H1 (cell line): ENCODE measurements at regions not wholly inside any gene's neighbourhood (a gene's known extent, or its start where the extent isn't known, plus 50 kb on each side); places are given as distances from the start of the nearest gene placed in this dataset.

Source experiments
- CTCF ChIA-PET: fragments of 300-600 bp; sonication (Branson Sonifier 250); formaldehyde crosslinking; loops from one replicate; lab custom pipeline; 2021; ENCODE audit not compliant: partially characterized antibody; lab: Charles Lee
- POLR2A ChIA-PET: fragments of 300-600 bp; sonication (Branson Sonifier 250); formaldehyde crosslinking; loops from one replicate; lab custom pipeline; 2021; ENCODE audit warnings: inconsistent platforms; ENCODE audit not compliant: partially characterized antibody; lab: Charles Lee
- DNase-seq, 2 experiments: peaks; one replicate each; pipeline versions ENCODE4 v3.0.0 to v3.0.0-alpha.2; 2010 to 2022; ENCODE audit warnings: low spot score in 2 of 2, low read depth in 1 of 2, mixed read lengths in 1 of 2
- FAIRE-seq: peaks from 2 replicates; lab custom pipeline; 2011; peaks lifted over from hg19 to GRCh38; lab: Jason Lieb, UNC
- H2AFZ ChIP-seq: 2 replicates; pipeline ENCODE4 v1.8.1; 2012; ENCODE audit warnings: low read length, inconsistent platforms
- H2AK5ac ChIP-seq: 2 replicates; pipeline ENCODE4 v1.6.1; 2013; ENCODE audit warnings: low read depth, low read length
- H2BK120ac ChIP-seq: replicated peaks from 2 replicates; pipeline ENCODE3; 2013; ENCODE audit warnings: low read depth, low read length, inconsistent platforms
- H2BK12ac ChIP-seq: 2 replicates; pipeline ENCODE4 v1.6.1; 2013; ENCODE audit warnings: low read depth, low read length
- H2BK15ac ChIP-seq: 2 replicates; pipeline ENCODE4 v1.6.1; 2013; ENCODE audit warnings: low read length
- H2BK20ac ChIP-seq: 2 replicates; pipeline ENCODE4 v1.6.1; 2013; ENCODE audit warnings: low read length
- H2BK5ac ChIP-seq: 2 replicates; pipeline ENCODE4 v1.6.1; 2013; ENCODE audit warnings: low read depth, low read length
- H3K14ac ChIP-seq: 2 replicates; pipeline ENCODE4 v1.6.1; 2013; ENCODE audit warnings: inconsistent platforms; ENCODE audit not compliant: insufficient read length
- H3K18ac ChIP-seq: 2 replicates; pipeline ENCODE4 v1.6.1; 2013; ENCODE audit warnings: low read length; ENCODE audit errors: extremely low read depth
- H3K23ac ChIP-seq: 2 replicates; pipeline ENCODE4 v1.6.1; 2013; ENCODE audit warnings: inconsistent platforms; ENCODE audit not compliant: insufficient read length
- H3K23me2 ChIP-seq: 2 replicates; pipeline ENCODE4 v1.6.1; 2013; ENCODE audit warnings: low read depth, low read length
- H3K27ac ChIP-seq: 2 replicates; pipeline ENCODE4 v1.6.1; 2011; ENCODE audit warnings: low read depth, low read length, inconsistent platforms
- H3K27me3 ChIP-seq, 4 experiments: replicated peaks in 1 of 4; 1 replicate in 1 of 4; 2 replicates in 3 of 4; pipeline versions ENCODE4 v1.6.1 to v1.8.1; 2011 to 2013; ENCODE audit warnings: low read length in 3 of 4, mild to moderate bottlenecking in 3 of 4, inconsistent platforms in 2 of 4, mixed read lengths in 2 of 4, moderate library complexity in 1 of 4; ENCODE audit not compliant: control insufficient read depth in 3 of 4, insufficient read depth in 3 of 4; ENCODE audit errors: extremely low read depth in 1 of 4
- H3K36me3 ChIP-seq, 4 experiments: 2 replicates each; pipeline versions ENCODE4 v1.6.1 to v1.8.1; 2011 to 2013; ENCODE audit warnings: mild to moderate bottlenecking in 4 of 4, low read length in 3 of 4, moderate library complexity in 2 of 4, control low read depth in 1 of 4, inconsistent platforms in 1 of 4; ENCODE audit not compliant: insufficient read depth in 4 of 4, control insufficient read depth in 2 of 4
- H3K4ac ChIP-seq: replicated peaks from 2 replicates; pipeline ENCODE3; 2013; ENCODE audit warnings: low read length, low read depth, mixed read lengths, inconsistent platforms; ENCODE audit not compliant: insufficient read length
- H3K4me1 ChIP-seq, 4 experiments: replicated peaks in 1 of 4; 1 replicate in 1 of 4; 2 replicates in 3 of 4; pipeline versions ENCODE4 v1.6.1 to v1.8.1; 2011 to 2013; ENCODE audit warnings: low read length in 3 of 4, inconsistent platforms in 2 of 4, mixed read lengths in 1 of 4; ENCODE audit not compliant: insufficient read depth in 4 of 4, control insufficient read depth in 3 of 4
- H3K4me2 ChIP-seq, 2 experiments: 2 replicates each; pipeline versions ENCODE4 v1.6.1 to v1.8.1; 2011 to 2013; ENCODE audit warnings: low read depth in 2 of 2, low read length in 2 of 2, control low read depth in 1 of 2, inconsistent platforms in 1 of 2, mild to moderate bottlenecking in 1 of 2; ENCODE audit not compliant: insufficient read depth in 1 of 2
- H3K4me3 ChIP-seq, 4 experiments: fragments of 200-600, 300-600 bp in 1 of 4; sonication (generic), shearing (Covaris generic), sonication (Bioruptor Twin) in 1 of 4; 2 replicates each; pipeline versions ENCODE4 v1.5.1 to v1.8.1; 2011 to 2016; ENCODE audit warnings: low read length in 4 of 4, low read depth in 3 of 4, control low read depth in 2 of 4, inconsistent platforms in 2 of 4, mild to moderate bottlenecking in 2 of 4, mixed read lengths in 1 of 4, moderate library complexity in 1 of 4; ENCODE audit not compliant: insufficient read depth in 2 of 4; ENCODE audit errors: extremely low read depth in 1 of 4
- H3K56ac ChIP-seq: replicated peaks from 2 replicates; pipeline ENCODE3; 2013; ENCODE audit warnings: low read depth, mild to moderate bottlenecking, mixed read lengths, low read length, inconsistent platforms; ENCODE audit not compliant: insufficient read length
- H3K79me1 ChIP-seq: 2 replicates; pipeline ENCODE4 v1.6.1; 2013; ENCODE audit warnings: low read depth, low read length, control low read depth
- H3K79me2 ChIP-seq, 2 experiments: 2 replicates each; pipeline versions ENCODE4 v1.6.1 to v1.8.1; 2012 to 2013; ENCODE audit warnings: low read length in 2 of 2, mild to moderate bottlenecking in 2 of 2, inconsistent platforms in 1 of 2; ENCODE audit not compliant: insufficient read depth in 2 of 2, control insufficient read depth in 1 of 2
- H3K9ac ChIP-seq, 4 experiments: replicated peaks in 1 of 4; 1 replicate in 1 of 4; 2 replicates in 3 of 4; pipeline versions ENCODE4 v1.6.1 to v1.8.1; 2011 to 2013; ENCODE audit warnings: low read depth in 3 of 4, low read length in 3 of 4, control low read depth in 2 of 4, mild to moderate bottlenecking in 2 of 4, moderate library complexity in 2 of 4, inconsistent platforms in 1 of 4; ENCODE audit errors: extremely low read depth in 1 of 4
- H3K9me3 ChIP-seq, 2 experiments: 2 replicates each; pipeline versions ENCODE4 v1.6.1 to v1.8.1; 2012 to 2013; ENCODE audit warnings: mild to moderate bottlenecking in 2 of 2, moderate library complexity in 2 of 2, control low read depth in 1 of 2, inconsistent platforms in 1 of 2, low read depth in 1 of 2, low read length in 1 of 2, mixed read lengths in 1 of 2; ENCODE audit not compliant: insufficient read depth in 2 of 2
- H4K20me1 ChIP-seq, 2 experiments: replicated peaks in 1 of 2; 2 replicates each; pipeline versions ENCODE3 to v1.8.1; 2011 to 2013; ENCODE audit warnings: inconsistent platforms in 2 of 2, low read length in 2 of 2, mild to moderate bottlenecking in 1 of 2; ENCODE audit not compliant: insufficient read depth in 2 of 2, control insufficient read depth in 1 of 2
- H4K5ac ChIP-seq: 2 replicates; pipeline ENCODE4 v1.6.1; 2013; ENCODE audit warnings: low read length, low read depth, mixed read lengths, inconsistent platforms; ENCODE audit not compliant: insufficient read length
- H4K8ac ChIP-seq: 2 replicates; pipeline ENCODE4 v1.8.0; 2013; ENCODE audit warnings: mild to moderate bottlenecking, moderate library complexity, low read length, inconsistent platforms; ENCODE audit not compliant: insufficient read depth; ENCODE audit errors: extremely low read depth
- H4K91ac ChIP-seq: replicated peaks from 2 replicates; pipeline ENCODE3; 2013; ENCODE audit warnings: low read length, mixed read lengths, inconsistent platforms; ENCODE audit not compliant: insufficient read length
- SIRT6 ChIP-seq: IDR thresholded peaks from one replicate; pipeline ENCODE4 v1.7.1; 2012; ENCODE audit warnings: low read length, inconsistent platforms
- WGBS, 2 experiments: shearing (Covaris generic) in 1 of 2; methylation state at CpG; one replicate each; pipeline versions ENCODE4 v1.1.6 to v1.1.7; 2013 to 2015; ENCODE audit warnings: low lambda C conversion rate in 2 of 2, mixed read lengths in 2 of 2, inconsistent platforms in 1 of 2, low coverage in 1 of 2, missing lambda C conversion rate in 1 of 2; ENCODE audit not compliant: insufficient replicate concordance in 2 of 2, insufficient coverage in 1 of 2, insufficient read length in 1 of 2; ENCODE audit errors: extremely low coverage in 1 of 2, missing lambda C conversion rate in 1 of 2; 5-methylcytosine and 5-hydroxymethylcytosine counted together

- Histone ChIP-seq H2AFZ (no peak overlapping the region), H3K14ac (no peak overlapping the region), H3K56ac (no peak overlapping the region), H3K4me3 (no peak overlapping the region), H4K8ac (no peak overlapping the region), H2AK5ac (no peak overlapping the region), H3K79me1 (no peaks in the 10 kb centered on the region), H3K9me3 (no peaks in the 10 kb centered on the region; a peak in 1 of 4 replicates), H3K27me3 (no peaks in the 10 kb centered on the region), H3K4me1 (peaks cover 0 to 4% (median 2%) of the 10 kb centered on the region in 4 experiments; a peak in 2 of 7 replicates), H3K4ac (no peak overlapping the region), H2BK15ac (no peak overlapping the region), H4K20me1 (no peaks in the 10 kb centered on the region), H3K23me2 (no peaks in the 10 kb centered on the region), H2BK20ac (no peak overlapping the region), H4K5ac (no peak overlapping the region), H3K27ac (no peak overlapping the region), H3K4me2 (no peak overlapping the region), H2BK5ac (no peak overlapping the region), H3K9ac (no peak overlapping the region), H3K23ac (no peak overlapping the region), H2BK120ac (no peak overlapping the region), H4K91ac (no peak overlapping the region), H2BK12ac (no peak overlapping the region), H3K79me2 (no peaks in the 10 kb centered on the region), H3K18ac (no peak overlapping the region), H3K36me3 (no peaks in the 10 kb centered on the region)
- 92% methylated on average over 7 of the region's 7 CpGs; no CpG with 5 or more reads in 1 of the 2 experiments for WGBS, 2 experiments
- POLR2A ChIA-PET = no interaction called here
- DNase-seq (no peak), FAIRE-seq (no peak)
- CTCF ChIA-PET = interaction anchor here (1.3 kb wide), 1 partner anchor 155 kb away, joined by 3 read pairs; no protein-coding TSS in a partner anchor
- TF ChIP-seq SIRT6 = no peak
Measured at GRCh38 chr10:130491693-130492050, 355.5 kb downstream of the GLRX3 start.
